GM10266 (cell line): ENCODE measurements at regions not wholly inside any gene's neighbourhood (a gene's known extent, or its start where the extent isn't known, plus 50 kb on each side); places are given as distances from the start of the nearest gene placed in this dataset.

Source experiments
- DNase-seq: peaks from one replicate; pipeline ENCODE4 v3.0.0; 2012; ENCODE audit errors: extremely low spot score
- CTCF ChIP-seq: IDR thresholded peaks from 2 replicates; pipeline ENCODE4 v1.5.1; 2012; ENCODE audit warnings: mild to moderate bottlenecking, low read depth; ENCODE audit not compliant: control insufficient read depth, insufficient read depth; ENCODE audit errors: missing control alignments

DNA sequence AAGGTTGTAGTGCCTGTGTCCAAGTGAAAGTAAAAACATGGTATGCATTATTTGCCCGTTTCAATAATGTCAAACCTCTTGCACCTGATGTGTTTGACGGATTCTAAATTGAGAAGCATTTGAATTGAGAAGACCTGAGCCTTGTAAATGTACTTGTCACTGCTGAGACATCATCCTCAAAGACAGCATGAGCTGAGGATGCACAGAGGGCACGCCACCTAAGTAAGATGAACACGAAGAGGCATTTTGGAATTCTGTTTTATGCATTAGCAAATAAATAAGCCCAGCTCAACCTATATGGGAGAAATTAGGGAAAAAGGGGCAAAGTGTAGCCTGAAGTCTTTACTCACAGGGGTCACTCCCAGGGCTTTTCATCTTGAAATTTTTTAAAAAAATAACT is 73.8 kb upstream of the SORCS1 start:
- TF ChIP-seq CTCF: no peak

DNA sequence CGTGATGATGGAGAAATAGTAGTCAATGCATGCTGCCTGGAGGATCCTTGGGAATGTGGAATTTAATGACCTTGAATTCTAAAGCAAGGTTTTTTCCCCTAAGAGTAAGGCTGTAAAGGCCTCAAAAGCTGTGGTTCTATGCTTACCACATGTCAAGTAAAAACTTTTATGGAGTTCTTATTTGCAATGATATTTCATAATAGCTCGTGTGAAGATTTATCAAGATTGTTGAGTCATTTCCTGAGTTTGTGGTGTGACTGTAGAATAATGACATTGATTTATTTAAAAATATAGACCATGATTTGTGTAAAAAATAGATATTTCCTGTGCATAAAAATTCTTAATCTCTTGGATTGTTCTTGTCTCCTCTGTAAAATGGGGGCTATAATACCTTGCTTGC is 67.5 kb upstream of the SORCS1 start:
- DNase-seq: no peak
- no peak for TF ChIP-seq CTCF

More for the DNA sequence above, 73.8 kb upstream of the SORCS1 start:
- no peak for DNase-seq

- no peak for TF ChIP-seq CTCF
- DNase-seq: no peak
Measured at GRCh38 chr10:107230887-107231286, 66.4 kb upstream of the SORCS1 start.

GRCh38 chr10:107215681-107216080 is 51.2 kb upstream of the SORCS1 start:
- no peak for DNase-seq
- no peak for TF ChIP-seq CTCF
